ENCODE measurements at regions not wholly inside any gene's neighbourhood (a gene's known extent, or its start where the extent isn't known, plus 50 kb on each side); places are given as distances from the start of the nearest gene placed in this dataset.

DNA sequence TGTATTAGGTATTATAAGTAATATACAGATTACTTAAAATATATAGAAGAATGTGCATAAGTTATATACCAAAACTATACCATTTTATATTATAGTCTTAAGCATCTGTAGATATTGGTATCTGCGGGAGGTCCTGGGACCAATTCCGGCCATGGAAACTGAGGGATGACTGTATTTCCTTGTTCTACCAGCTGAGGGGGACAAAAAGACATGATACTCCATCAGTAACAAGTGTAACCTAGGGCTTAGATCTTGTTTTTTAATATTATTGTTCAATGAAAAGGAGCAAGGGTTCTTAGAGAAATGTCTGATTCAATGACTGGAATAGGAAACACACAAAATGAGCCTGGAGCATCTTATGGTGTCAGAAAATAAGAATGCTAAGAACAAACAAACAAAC, 752.5 kb downstream of the CCSER2 start:
- no peak for ATAC-seq
- TF ChIP-seq, protein P1, sequence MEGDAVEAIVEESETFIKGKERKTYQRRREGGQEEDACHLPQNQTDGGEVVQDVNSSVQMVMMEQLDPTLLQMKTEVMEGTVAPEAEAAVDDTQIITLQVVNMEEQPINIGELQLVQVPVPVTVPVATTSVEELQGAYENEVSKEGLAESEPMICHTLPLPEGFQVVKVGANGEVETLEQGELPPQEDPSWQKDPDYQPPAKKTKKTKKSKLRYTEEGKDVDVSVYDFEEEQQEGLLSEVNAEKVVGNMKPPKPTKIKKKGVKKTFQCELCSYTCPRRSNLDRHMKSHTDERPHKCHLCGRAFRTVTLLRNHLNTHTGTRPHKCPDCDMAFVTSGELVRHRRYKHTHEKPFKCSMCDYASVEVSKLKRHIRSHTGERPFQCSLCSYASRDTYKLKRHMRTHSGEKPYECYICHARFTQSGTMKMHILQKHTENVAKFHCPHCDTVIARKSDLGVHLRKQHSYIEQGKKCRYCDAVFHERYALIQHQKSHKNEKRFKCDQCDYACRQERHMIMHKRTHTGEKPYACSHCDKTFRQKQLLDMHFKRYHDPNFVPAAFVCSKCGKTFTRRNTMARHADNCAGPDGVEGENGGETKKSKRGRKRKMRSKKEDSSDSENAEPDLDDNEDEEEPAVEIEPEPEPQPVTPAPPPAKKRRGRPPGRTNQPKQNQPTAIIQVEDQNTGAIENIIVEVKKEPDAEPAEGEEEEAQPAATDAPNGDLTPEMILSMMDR (IDR thresholded peaks at IDR 0.05) = no peak
- no peak overlapping the region for H3K4me3 ChIP-seq
- intact Hi-C loops (cut with DNase I, micrococcal nuclease) = no loop called here
- no peaks in the 10 kb centered on the region for H3K9me3 ChIP-seq
- H3K4me1 ChIP-seq (ENCODE audit: low read depth) = no peaks in the 10 kb centered on the region
- no peaks in the 10 kb centered on the region for H3K36me3 ChIP-seq (ENCODE audit: low read depth)
- DNase-seq = no peak

GRCh38 chr10:85098835-85099521, 770.6 kb downstream of the CCSER2 start:
- H3K9me3 ChIP-seq = no peaks in the 10 kb centered on the region
- H3K36me3 ChIP-seq (ENCODE audit: low read depth) = no peaks in the 10 kb centered on the region
- no peak for ATAC-seq
- intact Hi-C loops (cut with DNase I, micrococcal nuclease) = no loop called here
- H3K4me3 ChIP-seq = no peak overlapping the region
- TF ChIP-seq, protein P1 (IDR thresholded peaks at IDR 0.05) = no peak
- DNase-seq = no peak
- H3K4me1 ChIP-seq (ENCODE audit: low read depth) = no peaks in the 10 kb centered on the region

DNA sequence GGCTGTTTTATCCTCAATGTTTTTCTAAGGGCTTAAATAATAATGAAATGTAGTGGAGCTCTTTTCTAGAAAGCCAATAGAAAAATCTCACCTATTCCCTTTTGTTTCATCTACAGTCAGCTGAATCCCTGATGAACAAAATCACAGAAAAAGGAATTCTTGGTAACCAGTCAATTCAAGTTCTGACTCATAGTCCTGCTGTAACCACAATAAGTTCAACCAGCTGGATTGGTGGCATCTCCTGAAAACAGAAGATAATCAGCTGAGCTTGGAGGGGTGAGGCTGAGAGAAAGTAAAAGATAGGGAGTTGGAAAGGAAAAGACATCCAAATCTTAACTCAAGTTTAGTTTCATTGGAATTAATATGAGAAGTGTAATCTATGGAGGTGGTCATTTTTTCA, 772.1 kb downstream of the CCSER2 start:
- ATAC-seq (no peak), DNase-seq (no peak)
- TF ChIP-seq, protein P1 (IDR thresholded peaks at IDR 0.05) = no peak
- H3K9me3 ChIP-seq = no peaks in the 10 kb centered on the region
- intact Hi-C loops (cut with DNase I, micrococcal nuclease) = no loop called here
- H3K4me3 ChIP-seq = no peak overlapping the region
- H3K36me3 ChIP-seq (ENCODE audit: low read depth) = no peaks in the 10 kb centered on the region
- H3K4me1 ChIP-seq (ENCODE audit: low read depth) = no peaks in the 10 kb centered on the region

GRCh38 chr10:85105614-85106255, 777.3 kb downstream of the CCSER2 start:
- no peaks in the 10 kb centered on the region for H3K4me1 ChIP-seq (ENCODE audit: low read depth)
- no peaks in the 10 kb centered on the region for H3K9me3 ChIP-seq
- ATAC-seq (no peak), DNase-seq (no peak)
- TF ChIP-seq, protein P1 (IDR thresholded peaks at IDR 0.05) = no peak
- no peak overlapping the region for H3K4me3 ChIP-seq
- intact Hi-C loops (cut with DNase I, micrococcal nuclease) = no loop called here
- no peaks in the 10 kb centered on the region for H3K36me3 ChIP-seq (ENCODE audit: low read depth)

GRCh38 chr10:85111271-85111670, 782.9 kb downstream of the CCSER2 start:
- TF ChIP-seq, protein P1 (IDR thresholded peaks at IDR 0.05) = no peak
- DNase-seq (no peak), ATAC-seq (no peak)
- H3K4me3 ChIP-seq = no peak overlapping the region
- H3K36me3 ChIP-seq (ENCODE audit: low read depth) = no peaks in the 10 kb centered on the region
- no peaks in the 10 kb centered on the region for H3K9me3 ChIP-seq
- intact Hi-C loops (cut with DNase I, micrococcal nuclease) = no loop called here
- no peaks in the 10 kb centered on the region for H3K4me1 ChIP-seq (ENCODE audit: low read depth)

Data from mucosa of descending colon (tissue), 3 donors.